GM12878 (cell line): ENCODE measurements at regions not wholly inside any gene's neighbourhood (a gene's known extent, or its start where the extent isn't known, plus 50 kb on each side); places are given as distances from the start of the nearest gene placed in this dataset.

ENCODE experiments used
- ATAC-seq: fragments of 200-7000 bp; cut with Tn5 transposase; 3 replicates; pipeline ENCODE4 v1.9.1; 2020; ENCODE audit warnings: mild to moderate bottlenecking, moderate library complexity
- BruUV-seq: library from RNA; stranded (reverse); fragments of 400-500 nt; replicated peaks from 2 replicates; lab custom pipeline; 2021; lab: Mats Ljungman, UMichigan
- CTCF ChIA-PET: fragments of 300-600 bp; sonication (Branson Sonifier 250); formaldehyde crosslinking; extraction: SDS; loops from one replicate; lab custom pipeline; 2021; ENCODE audit warnings: inconsistent platforms; lab: Yijun Ruan, JAX
- POLR2A ChIA-PET: fragments of 350-600 bp; formaldehyde crosslinking; extraction: SDS; loops from one replicate; lab custom pipeline; 2021; ENCODE audit warnings: inconsistent platforms; lab: Charles Lee
- RAD21 ChIA-PET: fragments of 300-600 bp; sonication (Branson Sonifier 250); formaldehyde crosslinking; loops from one replicate; lab custom pipeline; 2023; ENCODE audit warnings: antibody characterized with exemption; ENCODE audit not compliant: unreplicated experiment; lab: Charles Lee
- SMC1A ChIA-PET: fragments of 300-600 bp; sonication (Branson Sonifier 250); formaldehyde crosslinking; loops from one replicate; lab custom pipeline; 2023; ENCODE audit not compliant: unreplicated experiment, uncharacterized antibody; lab: Charles Lee
- DNase-seq: peaks from one replicate; pipeline ENCODE4 v3.0.0-alpha.2; 2011; ENCODE audit warnings: low read depth, low spot score
- FAIRE-seq: peaks from 3 replicates; lab custom pipeline; 2011; peaks lifted over from hg19 to GRCh38; lab: Jason Lieb, UNC
- H2AFZ ChIP-seq: 2 replicates; pipeline ENCODE4 v1.6.0; 2011; ENCODE audit warnings: low read depth, low read length, control low read depth; ENCODE audit not compliant: control insufficient read depth
- H3K27ac ChIP-seq: 2 replicates; pipeline ENCODE4 v1.5.1; 2011; ENCODE audit warnings: control low read depth; ENCODE audit not compliant: control insufficient read depth, insufficient read depth
- H3K27me3 ChIP-seq, 2 experiments: replicated peaks in 1 of 2; 2 replicates each; pipeline versions ENCODE4 v1.6.0 to v1.6.1; 2011; ENCODE audit warnings: low read length in 1 of 2; ENCODE audit not compliant: control insufficient read depth in 2 of 2, insufficient read depth in 2 of 2
- H3K36me3 ChIP-seq, 2 experiments: 2 replicates each; pipeline ENCODE4 v1.5.1; 2011; ENCODE audit warnings: low read length in 1 of 2; ENCODE audit not compliant: control insufficient read depth in 2 of 2, insufficient read depth in 2 of 2
- H3K4me1 ChIP-seq: 2 replicates; pipeline ENCODE4 v1.6.1; 2011; ENCODE audit warnings: mild to moderate bottlenecking, low read length, moderate library complexity, mixed read lengths; ENCODE audit not compliant: control insufficient read depth, insufficient read depth
- H3K4me2 ChIP-seq: 2 replicates; pipeline ENCODE4 v1.6.0; 2011; ENCODE audit warnings: control low read depth; ENCODE audit not compliant: control insufficient read depth, insufficient read depth
- H3K4me3 ChIP-seq: fragments of 200-600 bp; sonication (generic); 2 replicates; pipeline ENCODE4 v1.5.1; 2016
- H3K79me2 ChIP-seq: 2 replicates; pipeline ENCODE4 v1.6.0; 2011; ENCODE audit warnings: low read length; ENCODE audit not compliant: control insufficient read depth, insufficient read depth
- H3K9ac ChIP-seq: 2 replicates; pipeline ENCODE4 v1.8.0; 2011; ENCODE audit warnings: low read length, control low read depth, mixed read lengths; ENCODE audit not compliant: control insufficient read depth, insufficient read depth
- H3K9me3 ChIP-seq: replicated peaks from 3 replicates; pipeline ENCODE4 v1.5.1; 2011; ENCODE audit warnings: mild to moderate bottlenecking, low read length; ENCODE audit not compliant: control insufficient read depth, insufficient read depth
- H4K20me1 ChIP-seq: 2 replicates; pipeline ENCODE4 v1.6.0; 2011; ENCODE audit not compliant: control insufficient read depth, insufficient read depth
- IRF3 ChIP-seq: fragments of 450-650 bp; IDR thresholded peaks from 2 replicates; pipeline ENCODE4 v1.6.1; 2014; ENCODE audit warnings: mild to moderate bottlenecking
- MXI1 ChIP-seq: fragments of 150-350 bp; IDR thresholded peaks from 2 replicates; pipeline ENCODE4 v1.6.1; 2011; ENCODE audit warnings: low read depth, mild to moderate bottlenecking, inconsistent platforms, low read length, improper control_type of control experiment
- SIX5 ChIP-seq: IDR thresholded peaks from 2 replicates; pipeline ENCODE4 v1.6.1; 2011; ENCODE audit warnings: mild to moderate bottlenecking, low read depth, low read length, moderate library complexity; ENCODE audit not compliant: severe bottlenecking
- WGBS: methylation state at CpG from one replicate; pipeline ENCODE4 v1.1.6; 2016; ENCODE audit warnings: low lambda C conversion rate; ENCODE audit not compliant: insufficient replicate concordance, insufficient coverage; ENCODE audit errors: missing lambda C conversion rate; 5-methylcytosine and 5-hydroxymethylcytosine counted together
- in situ Hi-C: fragments of 300-500 bp; cut with MboI; formaldehyde crosslinking; loops from 9 replicates; pipeline ENCODE4 v1.14.3; 2018; ENCODE audit warnings: mixed read lengths
- intact Hi-C: fragments of 100-400 bp; cut with micrococcal nuclease; formaldehyde crosslinking; loops from one replicate; pipeline ENCODE4 v1.14.2; 2022; ENCODE audit not compliant: unreplicated experiment
- TF ChIP-seq, protein P1 (sequence below): fragments of 450-650 bp; IDR thresholded peaks from 2 replicates; pipeline ENCODE4 v1.6.1; 2017; ENCODE audit warnings: mild to moderate bottlenecking, moderate library complexity

GRCh38 chr13:22761709-22762108 is 419.1 kb upstream of the SGCG start:
- TF ChIP-seq SIX5 (no peak), MXI1 (no peak), IRF3 (no peak)
- TF ChIP-seq, protein P1, sequence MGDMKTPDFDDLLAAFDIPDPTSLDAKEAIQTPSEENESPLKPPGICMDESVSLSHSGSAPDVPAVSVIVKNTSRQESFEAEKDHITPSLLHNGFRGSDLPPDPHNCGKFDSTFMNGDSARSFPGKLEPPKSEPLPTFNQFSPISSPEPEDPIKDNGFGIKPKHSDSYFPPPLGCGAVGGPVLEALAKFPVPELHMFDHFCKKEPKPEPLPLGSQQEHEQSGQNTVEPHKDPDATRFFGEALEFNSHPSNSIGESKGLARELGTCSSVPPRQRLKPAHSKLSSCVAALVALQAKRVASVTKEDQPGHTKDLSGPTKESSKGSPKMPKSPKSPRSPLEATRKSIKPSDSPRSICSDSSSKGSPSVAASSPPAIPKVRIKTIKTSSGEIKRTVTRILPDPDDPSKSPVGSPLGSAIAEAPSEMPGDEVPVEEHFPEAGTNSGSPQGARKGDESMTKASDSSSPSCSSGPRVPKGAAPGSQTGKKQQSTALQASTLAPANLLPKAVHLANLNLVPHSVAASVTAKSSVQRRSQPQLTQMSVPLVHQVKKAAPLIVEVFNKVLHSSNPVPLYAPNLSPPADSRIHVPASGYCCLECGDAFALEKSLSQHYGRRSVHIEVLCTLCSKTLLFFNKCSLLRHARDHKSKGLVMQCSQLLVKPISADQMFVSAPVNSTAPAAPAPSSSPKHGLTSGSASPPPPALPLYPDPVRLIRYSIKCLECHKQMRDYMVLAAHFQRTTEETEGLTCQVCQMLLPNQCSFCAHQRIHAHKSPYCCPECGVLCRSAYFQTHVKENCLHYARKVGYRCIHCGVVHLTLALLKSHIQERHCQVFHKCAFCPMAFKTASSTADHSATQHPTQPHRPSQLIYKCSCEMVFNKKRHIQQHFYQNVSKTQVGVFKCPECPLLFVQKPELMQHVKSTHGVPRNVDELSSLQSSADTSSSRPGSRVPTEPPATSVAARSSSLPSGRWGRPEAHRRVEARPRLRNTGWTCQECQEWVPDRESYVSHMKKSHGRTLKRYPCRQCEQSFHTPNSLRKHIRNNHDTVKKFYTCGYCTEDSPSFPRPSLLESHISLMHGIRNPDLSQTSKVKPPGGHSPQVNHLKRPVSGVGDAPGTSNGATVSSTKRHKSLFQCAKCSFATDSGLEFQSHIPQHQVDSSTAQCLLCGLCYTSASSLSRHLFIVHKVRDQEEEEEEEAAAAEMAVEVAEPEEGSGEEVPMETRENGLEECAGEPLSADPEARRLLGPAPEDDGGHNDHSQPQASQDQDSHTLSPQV: no peak
- ATAC-seq (peak; percentile 29; the same call in 2 of the 3 replicates), FAIRE-seq (no peak), DNase-seq (no peak)
- H2AFZ ChIP-seq: no peak overlapping the region
- no peaks in the 10 kb centered on the region for H3K4me1 ChIP-seq
- H3K27ac ChIP-seq: no peak overlapping the region
- ChIA-PET SMC1A (no interaction called here), POLR2A (no interaction called here), RAD21 (no interaction called here), CTCF (no interaction called here)
- no peaks in the 10 kb centered on the region for H3K79me2 ChIP-seq
- no peaks in the 10 kb centered on the region for H3K9me3 ChIP-seq
- BruUV-seq: no TSS peak
- in situ Hi-C loops (no loop called here), intact Hi-C loops (no loop called here)
- H3K36me3 ChIP-seq: no peaks in the 10 kb centered on the region
- no peaks in the 10 kb centered on the region for H4K20me1 ChIP-seq
- no peak overlapping the region for H3K4me3 ChIP-seq
- no peak overlapping the region for H3K4me2 ChIP-seq
- H3K9ac ChIP-seq: no peak overlapping the region
- 44% methylated on average over 5 of the region's 5 CpGs for WGBS
- H3K27me3 ChIP-seq: no peaks in the 10 kb centered on the region
